A549 (cell line): ENCODE measurements at regions not wholly inside any gene's neighbourhood (a gene's known extent, or its start where the extent isn't known, plus 50 kb on each side); places are given as distances from the start of the nearest gene placed in this dataset.

Source experiments
- ATAC-seq, 2 experiments: fragments of 200-7000 bp in 1 of 2; fragments of >200 bp in 1 of 2; cut with Nextera tagmentation in 1 of 2; cut with Tn5 transposase in 1 of 2; 3 replicates each; pipeline versions ENCODE4 v1.8.0 to v1.9.1; 2018 to 2020; ENCODE audit warnings: mild to moderate bottlenecking in 1 of 2, moderate library complexity in 1 of 2
- CTCF ChIA-PET: fragments of 300-600 bp; sonication (Branson Sonifier 250); formaldehyde crosslinking; extraction: SDS; loops from one replicate; lab custom pipeline; 2021; ENCODE audit warnings: antibody characterized with exemption, inconsistent platforms; lab: Yijun Ruan, JAX
- POLR2A ChIA-PET: fragments of 350-600 bp; formaldehyde crosslinking; extraction: SDS; loops from one replicate; lab custom pipeline; 2021; ENCODE audit warnings: antibody characterized with exemption, inconsistent platforms; lab: Yijun Ruan, JAX
- DNase-seq, 2 experiments: peaks; one replicate each; pipeline versions ENCODE4 v3.0.0 to v3.0.0-alpha.2; 2011 to 2016; ENCODE audit warnings: low read depth in 1 of 2, low spot score in 1 of 2
- FAIRE-seq: peaks from 2 replicates; lab custom pipeline; 2011; peaks lifted over from hg19 to GRCh38; lab: Jason Lieb, UNC
- H3K27ac ChIP-seq, 2 experiments: fragments of >200 bp; sonication (Bioruptor Twin); formaldehyde crosslinking; 3 replicates each; pipeline ENCODE4 v1.5.1; 2016 to 2017
- H3K4me1 ChIP-seq: fragments of >200 bp; sonication (Bioruptor Twin); formaldehyde crosslinking; 3 replicates; pipeline ENCODE4 v1.6.1; 2016
- H3K4me2 ChIP-seq: fragments of >200 bp; sonication (Bioruptor Twin); formaldehyde crosslinking; 3 replicates; pipeline ENCODE4 v1.6.1; 2016
- H3K4me3 ChIP-seq: fragments of >200 bp; sonication (Bioruptor Twin); formaldehyde crosslinking; 3 replicates; pipeline ENCODE4 v1.5.1; 2016
- H3K9me3 ChIP-seq: fragments of >200 bp; sonication (Bioruptor Twin); formaldehyde crosslinking; 3 replicates; pipeline ENCODE4 v1.6.1; 2016
- BHLHE40 ChIP-seq: IDR thresholded peaks from 2 replicates; pipeline ENCODE4 v1.6.1; 2012; ENCODE audit warnings: low read depth, low read length, inconsistent platforms
- CEBPB ChIP-seq, 2 experiments: fragments of >200 bp in 1 of 2; sonication (Bioruptor Twin) in 1 of 2; formaldehyde crosslinking in 1 of 2; IDR thresholded peaks; 2 replicates each; pipeline ENCODE4 v1.6.1; 2012 to 2016
- EHF ChIP-seq: fragments of 250-450 bp; sonication (Bioruptor Pico); IDR thresholded peaks from 2 replicates; pipeline ENCODE4 v1.5.0; 2020; ENCODE audit warnings: mild to moderate bottlenecking
- ESRRA ChIP-seq: fragments of 150-350 bp; IDR thresholded peaks from 2 replicates; pipeline ENCODE4 v1.6.1; 2014; ENCODE audit warnings: mild to moderate bottlenecking, low read length, borderline replicate concordance
- FOSL2 ChIP-seq, 2 experiments: fragments of 450-650 bp in 1 of 2; fragments of >200 bp in 1 of 2; sonication (Bioruptor Twin) in 1 of 2; formaldehyde crosslinking; IDR thresholded peaks; 2 replicates each; pipeline versions ENCODE4 v1.5.0 to v1.6.1; 2016 to 2020; ENCODE audit warnings: mild to moderate bottlenecking in 1 of 2, moderate library complexity in 1 of 2
- HOXA7 ChIP-seq: fragments of 250-450 bp; sonication (Bioruptor Pico); IDR thresholded peaks from 2 replicates; pipeline ENCODE4 v1.5.0; 2020; ENCODE audit warnings: mild to moderate bottlenecking, moderate library complexity
- HOXB5 ChIP-seq: fragments of 250-450 bp; sonication (Bioruptor Pico); IDR thresholded peaks from 2 replicates; pipeline ENCODE4 v1.5.0; 2020; ENCODE audit warnings: mild to moderate bottlenecking, moderate library complexity
- JUN ChIP-seq, 2 experiments: fragments of >200 bp; sonication (Bioruptor Twin); formaldehyde crosslinking; IDR thresholded peaks; 2 replicates in 1 of 2; 3 replicates in 1 of 2; pipeline ENCODE4 v1.6.1; 2016 to 2017
- KDM1A ChIP-seq: fragments of 200-600 bp; sonication (generic); IDR thresholded peaks from 2 replicates; pipeline ENCODE4 v1.6.1; 2016; ENCODE audit warnings: low read depth, mild to moderate bottlenecking
- MAFK ChIP-seq: fragments of 450-650 bp; IDR thresholded peaks from 2 replicates; pipeline ENCODE4 v1.6.1; 2014; ENCODE audit not compliant: partially characterized antibody
- PHF8 ChIP-seq: fragments of 200-600 bp; sonication (generic); IDR thresholded peaks from 2 replicates; pipeline ENCODE4 v1.6.1; 2016; ENCODE audit warnings: low read depth, mild to moderate bottlenecking, antibody characterized with exemption, moderate library complexity, borderline replicate concordance
- POLR2A ChIP-seq: IDR thresholded peaks from 2 replicates; pipeline ENCODE4 v1.6.1; 2012; ENCODE audit warnings: mild to moderate bottlenecking, low read length
- POLR2AphosphoS2 ChIP-seq: conservative IDR thresholded peaks from 2 replicates; pipeline ENCODE4 v1.6.1; 2012; ENCODE audit warnings: low read length, improper control_type of control experiment, inconsistent platforms
- RCOR1 ChIP-seq: fragments of 150-350 bp; IDR thresholded peaks from 2 replicates; pipeline ENCODE4 v1.6.1; 2014; ENCODE audit warnings: antibody characterized with exemption, low read length, low read depth
- SMC3 ChIP-seq: fragments of >200 bp; sonication (Bioruptor Twin); formaldehyde crosslinking; IDR thresholded peaks from 3 replicates; pipeline ENCODE4 v1.6.1; 2018; ENCODE audit warnings: inconsistent platforms
- TFCP2L1 ChIP-seq: fragments of 250-450 bp; sonication (Bioruptor Pico); IDR thresholded peaks from 2 replicates; pipeline ENCODE4 v1.5.0; 2021; ENCODE audit warnings: mild to moderate bottlenecking
- ZSCAN20 ChIP-seq: fragments of 250-450 bp; sonication (Bioruptor Pico); IDR thresholded peaks from 2 replicates; pipeline ENCODE4 v1.8.0; 2022; ENCODE audit warnings: mild to moderate bottlenecking, moderate library complexity
- WGBS: methylation state at CpG from one replicate; pipeline ENCODE4 v1.1.6; 2017; ENCODE audit errors: missing lambda C conversion rate; 5-methylcytosine and 5-hydroxymethylcytosine counted together
- TF ChIP-seq, protein P1 (sequence below): fragments of >200 bp; sonication (Bioruptor Twin); formaldehyde crosslinking; IDR thresholded peaks from 3 replicates; pipeline ENCODE4 v1.5.1; 2016
- TF ChIP-seq, protein P2 (sequence below): fragments of 250-450 bp; sonication (Bioruptor Pico); IDR thresholded peaks from 2 replicates; pipeline ENCODE4 v1.5.0; 2020; ENCODE audit warnings: low read depth, mild to moderate bottlenecking, moderate library complexity
- TF ChIP-seq, protein P3 (sequence below): fragments of 250-450 bp; sonication (Bioruptor Pico); IDR thresholded peaks from 2 replicates; pipeline ENCODE4 v1.5.0; 2021; ENCODE audit warnings: mild to moderate bottlenecking, moderate library complexity, borderline replicate concordance
- TF ChIP-seq, protein P4 (sequence below): fragments of >200 bp; sonication (Bioruptor Twin); formaldehyde crosslinking; IDR thresholded peaks from 2 replicates; pipeline ENCODE4 v1.6.1; 2016

DNA sequence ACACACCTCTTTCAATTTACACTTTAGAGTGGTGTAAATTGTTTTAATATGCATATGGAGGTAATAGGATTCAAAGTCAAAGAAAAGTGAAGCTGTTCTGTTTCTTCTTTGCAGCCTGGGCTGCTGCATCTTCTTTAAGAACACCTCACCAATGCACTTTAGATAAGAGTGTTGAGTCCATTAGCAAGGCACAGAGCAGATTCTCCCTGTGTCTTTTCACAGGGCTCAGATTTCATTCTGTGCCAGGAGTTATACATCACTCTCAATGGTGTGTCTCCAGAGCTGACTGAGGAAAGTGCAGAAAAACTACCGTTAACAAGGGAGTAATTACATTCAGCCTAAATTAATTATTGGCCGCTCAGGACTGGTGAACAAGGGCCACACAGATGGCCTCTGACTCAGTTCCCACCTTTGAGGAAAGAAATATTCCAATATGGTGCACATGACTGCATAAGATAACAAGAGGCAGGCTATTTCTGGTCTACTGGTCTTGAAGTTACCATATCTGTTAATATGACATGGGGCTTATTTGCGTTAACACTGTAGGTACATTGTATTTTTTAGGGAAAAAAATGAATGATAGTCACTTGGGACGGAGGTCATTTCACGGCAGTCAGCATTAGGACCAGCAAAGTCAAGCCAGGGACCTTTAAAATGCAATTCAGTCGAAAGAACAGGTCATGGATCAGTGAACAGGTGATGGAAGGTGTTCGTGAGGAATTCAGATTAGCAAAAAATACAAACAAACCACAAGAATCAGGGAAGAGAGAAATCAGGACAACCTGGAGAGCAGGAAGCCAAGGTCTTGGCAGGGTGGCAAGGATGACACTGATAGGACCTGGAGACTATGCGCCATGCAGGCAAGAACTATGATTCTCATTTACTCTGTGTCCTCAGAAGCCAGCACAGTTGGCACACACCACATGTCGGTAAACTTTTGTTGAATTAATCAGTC, 203.7 kb downstream of the TBX18 start:
- DNase-seq: no peak
- no peak for FAIRE-seq
- H3K4me2 ChIP-seq: no peak overlapping the region
- TF ChIP-seq EHF: no peak
- no peak for TF ChIP-seq CEBPB (IDR thresholded peaks at IDR 0.05)
- TF ChIP-seq MAFK: no peak
- no peak for TF ChIP-seq BHLHE40
- TF ChIP-seq ZSCAN20 (CRISPR knock-in tag): no peak
- TF ChIP-seq, protein P1, sequence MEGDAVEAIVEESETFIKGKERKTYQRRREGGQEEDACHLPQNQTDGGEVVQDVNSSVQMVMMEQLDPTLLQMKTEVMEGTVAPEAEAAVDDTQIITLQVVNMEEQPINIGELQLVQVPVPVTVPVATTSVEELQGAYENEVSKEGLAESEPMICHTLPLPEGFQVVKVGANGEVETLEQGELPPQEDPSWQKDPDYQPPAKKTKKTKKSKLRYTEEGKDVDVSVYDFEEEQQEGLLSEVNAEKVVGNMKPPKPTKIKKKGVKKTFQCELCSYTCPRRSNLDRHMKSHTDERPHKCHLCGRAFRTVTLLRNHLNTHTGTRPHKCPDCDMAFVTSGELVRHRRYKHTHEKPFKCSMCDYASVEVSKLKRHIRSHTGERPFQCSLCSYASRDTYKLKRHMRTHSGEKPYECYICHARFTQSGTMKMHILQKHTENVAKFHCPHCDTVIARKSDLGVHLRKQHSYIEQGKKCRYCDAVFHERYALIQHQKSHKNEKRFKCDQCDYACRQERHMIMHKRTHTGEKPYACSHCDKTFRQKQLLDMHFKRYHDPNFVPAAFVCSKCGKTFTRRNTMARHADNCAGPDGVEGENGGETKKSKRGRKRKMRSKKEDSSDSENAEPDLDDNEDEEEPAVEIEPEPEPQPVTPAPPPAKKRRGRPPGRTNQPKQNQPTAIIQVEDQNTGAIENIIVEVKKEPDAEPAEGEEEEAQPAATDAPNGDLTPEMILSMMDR: no peak
- TF ChIP-seq POLR2AphosphoS2: no peak
- no peak for TF ChIP-seq HOXA7
- TF ChIP-seq PHF8: no peak
- no peak for TF ChIP-seq HOXB5
- no peak for TF ChIP-seq SMC3
- TF ChIP-seq, protein P2, sequence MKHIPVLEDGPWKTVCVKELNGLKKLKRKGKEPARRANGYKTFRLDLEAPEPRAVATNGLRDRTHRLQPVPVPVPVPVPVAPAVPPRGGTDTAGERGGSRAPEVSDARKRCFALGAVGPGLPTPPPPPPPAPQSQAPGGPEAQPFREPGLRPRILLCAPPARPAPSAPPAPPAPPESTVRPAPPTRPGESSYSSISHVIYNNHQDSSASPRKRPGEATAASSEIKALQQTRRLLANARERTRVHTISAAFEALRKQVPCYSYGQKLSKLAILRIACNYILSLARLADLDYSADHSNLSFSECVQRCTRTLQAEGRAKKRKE (CRISPR knock-in tag): no peak
- TF ChIP-seq FOSL2 (IDR thresholded peaks at IDR 0.05): no peak
- TF ChIP-seq FOSL2 (CRISPR knock-in tag; IDR thresholded peaks at IDR 0.05): no peak
- TF ChIP-seq, protein P3, sequence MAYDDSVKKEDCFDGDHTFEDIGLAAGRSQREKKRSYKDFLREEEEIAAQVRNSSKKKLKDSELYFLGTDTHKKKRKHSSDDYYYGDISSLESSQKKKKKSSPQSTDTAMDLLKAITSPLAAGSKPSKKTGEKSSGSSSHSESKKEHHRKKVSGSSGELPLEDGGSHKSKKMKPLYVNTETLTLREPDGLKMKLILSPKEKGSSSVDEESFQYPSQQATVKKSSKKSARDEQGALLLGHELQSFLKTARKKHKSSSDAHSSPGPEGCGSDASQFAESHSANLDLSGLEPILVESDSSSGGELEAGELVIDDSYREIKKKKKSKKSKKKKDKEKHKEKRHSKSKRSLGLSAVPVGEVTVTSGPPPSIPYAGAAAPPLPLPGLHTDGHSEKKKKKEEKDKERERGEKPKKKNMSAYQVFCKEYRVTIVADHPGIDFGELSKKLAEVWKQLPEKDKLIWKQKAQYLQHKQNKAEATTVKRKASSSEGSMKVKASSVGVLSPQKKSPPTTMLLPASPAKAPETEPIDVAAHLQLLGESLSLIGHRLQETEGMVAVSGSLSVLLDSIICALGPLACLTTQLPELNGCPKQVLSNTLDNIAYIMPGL (CRISPR knock-in tag): no peak
- TF ChIP-seq POLR2A: no peak
- TF ChIP-seq, protein P4, sequence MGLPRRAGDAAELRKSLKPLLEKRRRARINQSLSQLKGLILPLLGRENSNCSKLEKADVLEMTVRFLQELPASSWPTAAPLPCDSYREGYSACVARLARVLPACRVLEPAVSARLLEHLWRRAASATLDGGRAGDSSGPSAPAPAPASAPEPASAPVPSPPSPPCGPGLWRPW: no peak
- no peak for TF ChIP-seq TFCP2L1 (CRISPR knock-in tag)
- no peak for TF ChIP-seq RCOR1
- TF ChIP-seq ESRRA: no peak
- no peak for TF ChIP-seq JUN (IDR thresholded peaks at IDR 0.05)
- ChIA-PET CTCF (no interaction called here), POLR2A (no interaction called here)
- no peaks in the 10 kb centered on the region for H3K4me1 ChIP-seq
- ATAC-seq: no peak
- 71% methylated on average over 9 of the region's 9 CpGs for WGBS
- H3K27ac ChIP-seq: no peak overlapping the region
- no peaks in the 10 kb centered on the region for H3K9me3 ChIP-seq
- no peak overlapping the region for H3K4me3 ChIP-seq

DNA sequence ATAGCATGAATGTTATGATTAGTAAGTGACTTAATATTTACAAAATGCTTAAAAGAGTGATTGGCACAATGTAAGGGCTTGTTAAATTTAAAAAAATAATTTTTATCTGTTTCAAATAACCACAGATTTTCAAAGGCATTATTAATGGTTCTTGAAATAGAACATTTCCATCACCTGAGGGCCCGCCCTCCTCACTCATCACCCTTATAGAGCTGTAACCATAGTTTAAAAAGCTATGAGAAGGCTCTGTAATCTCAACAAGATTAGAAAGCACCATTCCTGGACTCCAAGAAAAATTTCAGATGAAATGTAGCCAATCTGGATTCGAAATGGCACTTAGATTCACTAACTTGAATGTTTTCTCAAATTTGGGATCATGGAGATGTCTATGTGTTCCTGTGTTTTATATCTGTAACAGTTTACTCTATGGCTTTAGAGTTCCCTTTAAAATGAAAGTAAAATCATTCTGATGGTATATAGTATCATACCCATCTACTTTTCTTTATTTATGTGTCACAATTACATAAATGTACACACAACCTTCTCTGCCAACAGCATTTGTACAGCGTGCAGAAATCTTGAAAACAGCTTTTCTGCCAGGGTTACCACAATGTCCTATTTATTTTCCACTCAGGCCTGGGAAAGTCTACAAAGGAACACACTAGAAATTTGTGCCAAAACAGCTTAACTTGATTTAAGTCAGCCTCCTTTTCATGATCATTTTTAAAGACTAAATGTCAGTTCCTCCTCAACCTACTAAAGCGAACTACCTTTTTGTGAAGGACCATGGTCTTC, 207.7 kb downstream of the TBX18 start:
- DNase-seq (no peak), FAIRE-seq (no peak), ATAC-seq (no peak)
- H3K27ac ChIP-seq: no peak overlapping the region
- ChIA-PET POLR2A (no interaction called here), CTCF (interaction anchor here (0.6 kb wide), 1 partner anchor 392 kb away, joined by 3 read pairs; no protein-coding TSS in a partner anchor)
- no peak overlapping the region for H3K4me2 ChIP-seq
- TF ChIP-seq KDM1A (no peak), POLR2A (no peak)
- H3K4me1 ChIP-seq: no peaks in the 10 kb centered on the region
- no peaks in the 10 kb centered on the region for H3K9me3 ChIP-seq
- no peak overlapping the region for H3K4me3 ChIP-seq
- 48% methylated on average over 4 of the region's 4 CpGs for WGBS
